Adrenal gland (tissue), 5 donors: ENCODE measurements at regions not wholly inside any gene's neighbourhood (a gene's known extent, or its start where the extent isn't known, plus 50 kb on each side); places are given as distances from the start of the nearest gene placed in this dataset.

Experiments
- POLR2A ChIP-seq, 2 donors: fragments of 450-650 bp; IDR thresholded peaks; one replicate each; pipeline ENCODE4 v1.6.1; 2017; ENCODE audit warnings: antibody characterized with exemption in 2 of 2, mild to moderate bottlenecking in 2 of 2, moderate library complexity in 1 of 2
- TF ChIP-seq, protein P1 (sequence below), 6 experiments: fragments of 450-650 bp in 4 of 6; fragments of 200-600 bp in 2 of 6; sonication (generic) in 1 of 6; IDR thresholded peaks; 1 replicate in 5 of 6; 2 replicates in 1 of 6; pipeline versions ENCODE4 v1.5.1 to v1.8.0; 2016 to 2021; ENCODE audit warnings: antibody characterized with exemption in 6 of 6, mild to moderate bottlenecking in 2 of 6, moderate library complexity in 1 of 6
- donor health status: DM: no; HTN: no; CAD: no.

- TF ChIP-seq, protein P1, sequence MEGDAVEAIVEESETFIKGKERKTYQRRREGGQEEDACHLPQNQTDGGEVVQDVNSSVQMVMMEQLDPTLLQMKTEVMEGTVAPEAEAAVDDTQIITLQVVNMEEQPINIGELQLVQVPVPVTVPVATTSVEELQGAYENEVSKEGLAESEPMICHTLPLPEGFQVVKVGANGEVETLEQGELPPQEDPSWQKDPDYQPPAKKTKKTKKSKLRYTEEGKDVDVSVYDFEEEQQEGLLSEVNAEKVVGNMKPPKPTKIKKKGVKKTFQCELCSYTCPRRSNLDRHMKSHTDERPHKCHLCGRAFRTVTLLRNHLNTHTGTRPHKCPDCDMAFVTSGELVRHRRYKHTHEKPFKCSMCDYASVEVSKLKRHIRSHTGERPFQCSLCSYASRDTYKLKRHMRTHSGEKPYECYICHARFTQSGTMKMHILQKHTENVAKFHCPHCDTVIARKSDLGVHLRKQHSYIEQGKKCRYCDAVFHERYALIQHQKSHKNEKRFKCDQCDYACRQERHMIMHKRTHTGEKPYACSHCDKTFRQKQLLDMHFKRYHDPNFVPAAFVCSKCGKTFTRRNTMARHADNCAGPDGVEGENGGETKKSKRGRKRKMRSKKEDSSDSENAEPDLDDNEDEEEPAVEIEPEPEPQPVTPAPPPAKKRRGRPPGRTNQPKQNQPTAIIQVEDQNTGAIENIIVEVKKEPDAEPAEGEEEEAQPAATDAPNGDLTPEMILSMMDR (IDR thresholded peaks at IDR 0.05), result no peak
- no peak for TF ChIP-seq POLR2A (IDR thresholded peaks at IDR 0.05)
Observed at GRCh38 chr1:118504221-118504644, 319.2 kb upstream of the SPAG17 start.
